ENCODE measurements at regions not wholly inside any gene's neighbourhood (a gene's known extent, or its start where the extent isn't known, plus 50 kb on each side); places are given as distances from the start of the nearest gene placed in this dataset.
A peak's percentile ranks its signal among the peaks of the same experiment; 100 is the strongest.

GRCh38 chr10:132136689-132137088 is 50.1 kb upstream of the DPYSL4 start:
- Histone ChIP-seq H3K27me3 (ENCODE audit: low read depth) (peaks cover 37% of the 10 kb centered on the region), H3K27ac (no peak overlapping the region), H3K4me3 (no peak overlapping the region), H3K9me3 (no peaks in the 10 kb centered on the region), H3K4me1 (no peaks in the 10 kb centered on the region), H3K36me3 (no peaks in the 10 kb centered on the region)
- TF ChIP-seq CTCF (IDR thresholded peaks at IDR 0.05) = no peak
- intact Hi-C loops (cut with DNase I) = no loop called here
- DNase-seq (peak; percentile 14), ATAC-seq (no peak)

Data from lower lobe of right lung (tissue), 2 donors.